GM21367 (cell line): ENCODE measurements at regions not wholly inside any gene's neighbourhood (a gene's known extent, or its start where the extent isn't known, plus 50 kb on each side); places are given as distances from the start of the nearest gene placed in this dataset.

Experiments
- ATAC-seq: cut with Tn5 transposase; IDR thresholded peaks from one replicate; pipeline ENCODE4 v1.9.1; 2021; ENCODE audit not compliant: unreplicated experiment

DNA sequence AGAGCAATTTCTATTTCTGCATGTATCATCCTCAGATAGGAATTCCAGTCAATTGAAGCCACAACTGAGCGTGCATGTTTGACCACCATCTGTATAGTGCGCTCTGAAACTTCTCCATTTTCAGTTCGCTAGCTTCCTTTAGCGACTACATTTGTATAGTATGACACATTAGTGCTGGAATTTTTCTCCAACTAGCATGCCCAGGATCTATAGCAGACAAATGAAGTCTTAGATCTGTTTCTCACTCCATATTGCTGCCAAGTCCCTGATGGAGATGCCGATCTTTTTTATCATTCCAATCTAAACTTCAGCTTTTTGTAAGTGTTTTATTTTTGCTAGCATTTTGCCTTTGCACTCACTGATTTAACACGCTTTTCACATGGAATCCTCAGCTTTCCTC, 774.8 kb upstream of the TENM3 start:
- no peak for ATAC-seq

DNA sequence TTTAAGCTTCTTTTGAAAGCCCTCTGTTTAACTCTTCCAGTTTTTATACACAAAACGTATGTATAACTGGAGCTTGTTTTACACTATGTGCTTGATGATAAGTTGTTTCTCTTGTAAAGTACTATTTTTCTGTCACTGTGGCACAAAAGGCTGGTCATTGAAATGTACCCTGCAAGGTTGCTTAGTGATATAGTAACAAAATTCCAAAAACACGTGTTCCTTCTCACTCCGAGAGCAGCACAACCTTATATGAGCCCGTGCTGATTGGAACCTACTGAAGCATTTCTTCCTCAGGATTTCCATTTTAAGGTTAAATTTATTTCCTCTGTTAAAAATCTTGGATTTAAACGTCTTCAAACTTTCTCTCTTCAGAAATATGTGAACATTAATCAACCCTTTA, 772.9 kb upstream of the TENM3 start:
- ATAC-seq: no peak

DNA sequence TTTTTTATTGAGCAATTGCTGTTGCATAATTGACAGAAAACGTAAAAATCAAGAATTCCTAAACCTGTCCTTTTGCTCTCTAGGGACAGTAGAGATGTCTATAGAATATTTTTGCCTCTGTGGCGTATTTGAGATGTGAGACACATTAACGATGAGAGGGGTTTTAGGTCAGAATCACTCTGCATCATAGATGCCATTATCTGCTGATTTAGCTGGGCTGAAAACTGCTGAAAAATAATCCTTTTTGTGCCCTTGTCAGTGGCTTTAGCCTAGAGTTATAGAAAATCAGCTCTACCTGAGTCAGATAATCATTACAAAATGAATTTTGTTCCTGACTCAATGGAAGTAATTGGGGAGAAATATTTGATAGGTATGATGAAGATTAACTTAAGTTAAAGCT, 767.8 kb upstream of the TENM3 start:
- no peak for ATAC-seq

DNA sequence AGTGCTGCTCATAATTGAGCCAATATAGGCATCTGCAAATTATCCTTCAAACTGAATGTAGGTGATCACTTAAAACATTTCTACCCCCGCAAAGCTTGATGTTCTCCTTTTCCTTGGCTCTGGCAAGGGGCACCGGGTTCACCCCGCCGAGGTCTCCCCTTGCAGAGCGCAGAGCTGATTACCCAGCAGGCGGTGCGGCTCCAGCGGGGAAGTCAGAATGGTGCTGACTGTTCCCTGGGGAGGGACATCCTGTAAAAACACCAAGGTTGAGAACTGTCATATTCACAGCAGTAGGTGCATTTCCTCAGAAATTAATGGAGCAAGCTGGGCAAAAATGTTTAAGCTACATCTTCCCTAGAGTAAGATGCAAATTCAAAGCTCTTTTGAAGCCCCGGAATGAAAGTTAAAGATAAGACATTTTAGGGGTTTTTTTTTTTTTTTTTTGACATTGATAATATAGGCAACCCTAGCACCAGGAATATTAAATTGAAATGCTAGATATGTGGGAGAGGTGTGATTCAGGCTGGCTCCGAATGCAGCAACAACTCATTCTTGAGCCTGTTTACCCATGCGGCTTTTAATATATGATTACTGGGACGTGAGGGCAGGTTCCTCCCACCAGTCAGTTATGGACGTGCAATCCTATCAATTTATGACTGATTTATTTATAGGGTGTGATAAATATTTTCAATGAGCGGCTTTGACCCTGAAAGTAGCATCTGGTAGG, 767.3 kb upstream of the TENM3 start:
- ATAC-seq: no peak

DNA sequence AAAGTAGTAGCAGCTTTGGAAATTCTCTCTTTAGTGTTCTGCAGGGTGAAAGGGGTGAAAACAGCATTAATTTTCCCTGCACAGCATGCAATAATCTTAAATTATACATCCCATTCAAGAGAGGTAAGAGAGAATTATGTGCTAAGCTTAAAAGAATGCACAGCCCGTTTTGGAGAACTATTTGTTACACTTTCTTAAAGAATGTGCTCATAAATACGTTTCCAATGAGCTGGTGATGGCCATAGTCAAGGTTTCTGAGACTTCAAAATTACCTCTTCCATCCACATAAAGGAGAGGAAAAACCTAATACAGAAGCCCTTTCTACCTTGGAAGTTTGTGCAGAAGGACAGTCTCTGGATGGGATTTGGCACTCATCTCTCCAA, 766.7 kb upstream of the TENM3 start:
- no peak for ATAC-seq

DNA sequence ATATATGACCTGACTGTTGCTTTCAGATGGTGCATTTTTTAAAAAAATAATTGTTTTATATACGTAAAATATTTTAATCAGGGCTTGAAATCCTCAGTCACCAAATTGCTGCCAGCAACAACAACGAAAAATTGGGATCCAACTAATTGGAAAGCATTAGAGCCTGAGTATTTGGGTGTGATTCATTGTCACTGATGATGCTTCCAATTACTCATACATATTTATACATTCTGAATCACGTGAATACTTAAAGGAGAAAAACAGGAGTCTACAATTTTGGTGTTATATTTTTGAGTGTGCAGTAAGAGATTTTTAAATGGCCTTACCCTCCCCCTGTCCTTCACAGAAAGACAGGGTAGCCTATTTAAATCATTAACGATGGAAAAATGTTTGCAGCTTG, 765.6 kb upstream of the TENM3 start:
- ATAC-seq: no peak

DNA sequence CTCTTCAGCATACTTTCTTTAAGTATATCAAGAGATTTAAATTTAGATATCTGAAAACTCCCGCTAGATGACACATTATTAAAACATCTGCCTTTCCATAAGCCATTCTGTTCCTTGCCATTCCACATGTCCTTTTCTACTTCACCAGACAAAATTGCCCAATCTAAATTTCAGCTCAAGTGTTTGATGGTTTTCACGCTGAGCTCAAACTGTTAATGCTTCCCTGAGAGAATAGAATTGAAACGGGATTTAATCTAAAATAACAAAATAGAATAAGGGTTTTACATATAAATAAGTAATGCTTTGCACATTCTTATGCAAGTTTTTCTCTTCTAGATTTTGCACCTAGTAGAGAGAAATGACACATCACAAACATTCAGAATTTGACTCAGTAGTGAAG, 764.5 kb upstream of the TENM3 start:
- ATAC-seq: no peak

DNA sequence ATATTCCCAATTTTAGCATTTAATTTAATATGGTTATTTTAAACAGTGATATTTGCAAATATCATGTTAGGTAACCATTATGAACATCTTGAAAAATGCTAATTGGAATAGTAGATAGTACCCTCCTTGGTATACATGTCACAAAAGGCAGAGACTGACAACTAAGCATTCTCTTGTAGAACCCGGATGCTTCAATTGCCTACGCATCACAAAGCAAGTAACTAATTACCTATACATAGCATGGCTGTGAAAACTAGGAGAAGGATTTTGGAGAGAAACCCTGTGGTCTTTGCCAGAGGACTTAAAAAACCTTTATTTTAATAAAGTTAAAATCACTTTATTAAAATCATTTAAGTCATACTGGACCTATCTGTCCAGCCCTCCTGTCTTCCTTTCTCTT, 764.1 kb upstream of the TENM3 start:
- no peak for ATAC-seq

DNA sequence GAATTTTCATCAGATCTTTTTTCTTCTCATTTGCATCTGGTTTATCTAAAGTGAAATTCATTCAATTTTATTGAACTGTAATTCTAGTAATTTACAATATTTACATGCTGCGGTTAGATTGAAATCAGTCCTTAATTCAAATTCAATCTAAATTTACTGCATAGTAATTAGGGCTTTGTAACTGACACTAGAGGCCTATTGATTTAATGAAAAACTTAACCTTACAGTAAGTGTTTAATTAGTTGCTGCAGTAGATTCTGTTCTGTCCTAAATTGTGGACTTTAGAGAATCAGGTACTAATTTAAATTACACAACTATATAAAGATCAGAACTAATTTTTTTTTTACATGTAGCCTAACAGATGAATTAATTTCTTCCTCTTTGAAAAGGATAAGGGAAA, 758.8 kb upstream of the TENM3 start:
- no peak for ATAC-seq

DNA sequence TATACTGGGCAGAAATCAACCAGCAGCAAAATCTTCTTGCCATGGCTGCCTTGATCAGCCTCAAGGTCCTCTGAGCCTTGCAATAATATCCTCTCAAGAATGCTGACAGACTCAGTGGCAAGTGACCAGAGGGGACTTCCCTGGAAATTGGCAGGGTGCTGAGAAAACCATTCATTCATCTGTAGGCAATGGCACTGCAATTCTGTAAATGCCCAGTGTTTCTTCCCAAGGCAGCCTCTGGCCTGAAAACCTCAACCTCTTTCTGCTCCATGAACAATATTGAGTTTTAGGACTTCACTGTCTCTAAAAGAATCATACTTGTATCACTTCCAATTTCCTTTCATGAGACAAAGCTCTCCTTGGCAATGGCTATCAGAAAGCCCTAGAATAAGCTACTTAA, 754.3 kb upstream of the TENM3 start:
- no peak for ATAC-seq

DNA sequence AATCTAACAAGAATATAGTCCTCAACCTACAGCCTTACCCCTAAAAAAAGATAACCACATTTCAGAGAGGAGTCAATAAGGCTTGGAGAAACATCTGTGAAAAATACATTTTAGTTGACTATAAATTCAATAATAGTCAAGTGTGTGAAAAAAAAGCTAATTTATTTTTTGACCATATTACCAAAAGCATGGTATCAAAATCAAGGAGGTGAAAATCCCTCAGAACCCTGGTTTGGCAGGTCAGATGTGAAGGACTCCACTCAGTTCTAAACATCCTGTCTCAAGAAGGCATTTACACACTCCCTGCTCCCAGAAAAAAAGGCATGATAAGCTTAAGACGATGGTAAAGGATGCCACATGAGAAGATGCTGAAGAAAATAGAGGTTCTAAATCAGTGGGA, 745.1 kb upstream of the TENM3 start:
- no peak for ATAC-seq

DNA sequence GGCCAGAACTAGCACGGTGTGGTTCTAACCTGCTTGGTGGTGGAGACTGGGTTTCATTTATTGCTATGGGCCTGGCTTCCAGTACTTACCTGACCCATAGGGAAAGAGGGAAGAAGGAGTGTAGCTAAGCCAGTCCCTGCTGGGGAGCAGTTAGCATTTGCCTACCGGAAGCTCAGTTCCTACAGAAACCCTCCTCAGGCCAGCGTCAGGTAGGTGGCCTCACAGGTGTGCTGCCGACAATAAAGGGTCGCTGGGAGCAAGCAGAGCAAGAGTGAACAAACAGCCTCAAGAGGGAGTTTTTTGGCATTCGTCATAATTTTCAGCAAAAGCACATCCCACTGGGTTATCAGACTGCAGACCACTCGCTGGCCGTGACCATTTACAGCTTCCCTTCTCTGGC, 740.6 kb upstream of the TENM3 start:
- no peak for ATAC-seq

DNA sequence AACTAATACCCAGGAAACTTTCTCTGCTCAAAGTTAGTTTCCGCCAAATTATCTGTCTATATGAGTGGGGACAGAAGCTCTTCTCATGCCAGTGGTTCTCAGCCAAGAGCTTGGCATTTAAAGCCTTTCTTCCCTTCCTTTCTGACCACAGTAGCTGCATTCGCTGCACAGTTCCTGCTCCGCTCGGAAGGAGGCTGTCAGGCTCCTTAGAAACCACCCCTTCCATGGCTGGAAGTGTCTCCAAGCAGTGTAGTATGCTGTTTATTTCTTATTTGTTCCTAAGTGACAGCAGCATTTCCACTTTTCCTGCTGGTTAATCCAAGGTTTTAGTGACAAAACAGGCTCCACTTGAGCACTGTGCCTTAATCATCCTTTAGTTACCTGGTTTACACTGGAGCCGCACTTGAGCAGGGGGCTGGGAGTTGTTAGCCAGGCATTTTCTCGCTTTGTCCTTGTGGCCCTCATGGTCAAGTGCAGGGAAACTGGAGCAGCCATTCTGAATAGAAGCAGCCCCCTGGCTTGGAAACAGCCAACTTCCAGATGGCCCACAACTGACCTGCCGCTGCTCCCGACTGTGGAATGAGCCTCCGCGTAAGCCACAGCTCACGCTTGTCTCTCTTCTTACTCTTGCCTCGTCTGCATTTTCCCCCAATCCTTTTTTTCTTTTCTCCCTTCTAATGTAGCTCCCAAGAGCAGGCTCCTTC, 739.4 kb upstream of the TENM3 start:
- ATAC-seq: no peak

DNA sequence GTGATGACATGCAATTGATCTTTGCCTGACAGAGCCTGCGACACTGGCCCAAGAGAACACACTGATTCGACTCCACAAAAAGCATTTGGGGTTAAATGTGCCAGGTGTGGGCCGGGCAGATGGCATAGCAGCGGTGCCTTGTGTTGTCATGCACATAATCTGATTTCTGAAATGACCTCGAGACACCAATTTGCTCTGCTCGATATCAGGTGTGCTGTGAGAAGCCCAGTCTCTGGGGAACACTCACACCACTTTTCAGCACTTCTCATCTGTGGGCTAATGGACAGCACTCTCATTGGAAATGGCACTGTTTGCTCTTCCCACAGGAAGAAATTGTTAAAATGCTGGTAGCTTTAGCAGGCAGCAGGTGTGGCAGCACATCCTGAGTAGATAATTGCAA, 738.3 kb upstream of the TENM3 start:
- no peak for ATAC-seq

DNA sequence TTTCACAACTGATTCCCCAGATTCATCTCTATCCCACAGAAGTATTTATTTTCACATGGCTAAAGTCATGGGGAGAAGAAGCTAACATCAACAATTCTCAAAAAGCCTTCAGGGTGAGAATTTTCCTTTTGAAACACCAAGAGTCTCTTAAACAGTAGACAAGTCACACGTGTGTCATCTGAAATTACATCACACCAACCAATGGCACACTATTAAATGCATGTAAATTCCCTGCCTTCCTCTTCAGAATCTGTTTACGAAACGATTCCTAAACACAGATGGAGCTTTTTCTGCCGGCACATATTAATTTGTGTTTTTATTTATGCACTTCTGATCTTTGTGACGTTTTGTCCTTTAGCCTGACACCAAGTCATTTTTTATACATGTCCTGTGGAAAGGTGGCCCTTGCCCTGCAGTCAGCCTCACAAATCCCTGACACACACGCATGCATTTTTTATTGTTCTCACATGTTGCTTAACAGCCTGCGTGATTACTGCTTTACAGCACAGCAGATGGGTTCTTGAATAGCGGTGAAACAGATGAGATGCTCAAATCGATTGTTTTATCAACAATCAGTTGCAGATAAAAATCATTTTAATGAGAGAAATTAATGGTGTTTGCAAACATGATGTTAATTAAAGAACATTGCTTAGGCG, 735.9 kb upstream of the TENM3 start:
- no peak for ATAC-seq

DNA sequence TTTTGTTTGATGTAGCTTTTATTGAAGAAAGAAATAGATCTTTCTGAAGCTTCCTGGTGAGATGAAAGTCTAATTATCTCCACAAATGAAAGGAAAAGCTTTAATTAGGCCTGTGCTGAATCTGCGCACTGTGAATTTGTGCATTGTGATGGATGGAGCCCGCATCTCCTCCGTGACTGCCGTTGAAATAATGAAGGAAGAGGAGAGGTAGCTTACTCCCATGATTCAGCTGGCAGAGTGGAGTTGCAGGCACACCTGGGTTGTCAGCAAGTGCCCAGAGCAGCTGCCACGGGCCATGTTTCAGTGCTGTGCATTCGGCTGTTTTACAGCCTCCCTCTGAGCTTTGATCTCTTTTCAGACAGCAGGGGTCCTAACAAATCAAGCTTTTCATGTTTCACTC, 735.3 kb upstream of the TENM3 start:
- no peak for ATAC-seq

DNA sequence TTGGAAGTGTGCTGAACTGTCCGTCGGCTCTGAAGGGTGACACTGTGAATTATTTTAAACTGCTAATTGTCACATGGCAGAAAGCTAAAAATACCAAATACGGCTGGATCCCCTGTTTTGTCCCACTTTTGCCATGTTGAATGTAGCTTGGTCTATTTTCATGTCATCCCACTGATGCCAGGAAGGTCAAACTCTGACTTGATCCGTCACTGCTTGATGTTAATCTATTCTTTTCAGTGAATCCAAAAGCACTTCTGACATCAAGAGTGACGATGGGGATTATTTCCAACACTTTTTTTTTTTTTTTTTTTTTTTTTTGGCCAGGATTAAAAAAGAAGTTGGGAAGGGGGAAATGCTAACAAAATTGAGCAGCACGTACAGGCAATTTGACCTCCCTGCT, 734.6 kb upstream of the TENM3 start:
- no peak for ATAC-seq

DNA sequence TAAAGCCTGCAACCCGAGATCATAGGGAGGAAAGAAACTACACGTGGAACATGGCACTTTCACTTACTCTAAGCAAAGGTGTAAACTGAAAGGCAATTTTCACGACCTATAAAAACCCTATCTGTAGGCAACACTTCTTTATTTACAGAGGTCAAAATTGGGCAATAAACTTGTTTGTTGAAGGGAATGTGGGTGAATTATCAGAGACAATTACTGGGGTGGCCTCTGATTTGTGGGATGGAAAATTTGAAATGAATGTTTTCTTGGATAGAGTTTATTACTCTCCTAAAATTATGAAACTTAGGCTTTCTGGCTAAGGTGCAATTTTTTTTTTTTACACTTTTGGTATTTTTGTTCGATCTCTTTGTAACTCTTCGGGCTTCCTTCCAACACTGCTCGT, 734.1 kb upstream of the TENM3 start:
- no peak for ATAC-seq

DNA sequence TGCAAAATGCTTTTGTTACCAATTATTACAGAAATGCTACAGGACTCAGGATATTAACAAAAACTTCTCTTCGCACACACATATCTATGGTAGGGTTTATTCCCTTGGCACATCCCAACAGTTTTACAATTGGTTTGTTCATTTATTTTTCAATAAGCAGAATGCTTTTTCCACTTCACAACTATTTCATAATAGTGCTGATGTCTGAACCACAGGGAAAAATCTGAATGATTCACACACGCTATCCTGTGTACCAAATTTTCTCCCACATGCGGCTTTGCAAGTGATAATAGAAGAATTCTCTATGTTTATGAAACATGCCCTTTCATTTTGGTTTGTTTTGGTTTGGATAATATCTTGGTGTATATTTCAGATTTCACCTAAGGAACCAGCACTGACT, 725.7 kb upstream of the TENM3 start:
- ATAC-seq: no peak

DNA sequence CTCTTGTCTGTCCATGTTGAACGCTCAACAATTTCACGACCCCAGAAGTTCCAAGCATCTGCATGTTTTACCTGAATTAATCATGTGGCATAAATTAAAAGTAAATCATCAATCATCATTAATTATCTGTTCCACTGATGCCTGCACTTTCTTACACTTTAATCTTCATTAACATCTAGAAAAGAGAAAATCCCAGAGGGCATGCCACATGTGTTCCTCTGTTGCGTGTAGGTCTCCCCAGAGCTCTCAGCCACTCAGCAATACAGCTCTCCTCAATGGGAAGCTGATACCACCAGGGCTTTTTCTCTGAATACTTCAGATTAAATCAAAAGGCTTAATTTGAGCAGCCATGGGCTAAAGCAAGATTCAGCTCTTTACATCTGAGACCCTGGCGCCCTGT, 722.4 kb upstream of the TENM3 start:
- no peak for ATAC-seq

DNA sequence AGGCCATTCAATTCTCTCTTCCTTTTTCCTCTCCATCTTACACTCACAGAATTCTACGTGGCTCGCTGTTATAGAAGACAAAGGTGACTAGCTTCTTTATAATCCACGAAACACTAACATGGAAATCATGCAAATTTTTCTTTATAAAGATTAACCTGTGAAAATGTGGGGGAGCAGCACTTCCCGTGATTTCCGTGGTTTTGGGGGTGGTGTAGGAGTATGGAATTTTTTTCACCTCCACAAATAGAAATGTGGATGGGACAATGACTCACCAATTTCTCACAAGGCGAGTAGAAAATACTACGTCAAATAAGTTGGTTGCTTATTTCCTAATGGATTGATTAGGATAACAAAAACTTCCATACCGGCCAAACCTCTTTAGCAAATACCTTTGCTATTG, 719.2 kb upstream of the TENM3 start:
- no peak for ATAC-seq

DNA sequence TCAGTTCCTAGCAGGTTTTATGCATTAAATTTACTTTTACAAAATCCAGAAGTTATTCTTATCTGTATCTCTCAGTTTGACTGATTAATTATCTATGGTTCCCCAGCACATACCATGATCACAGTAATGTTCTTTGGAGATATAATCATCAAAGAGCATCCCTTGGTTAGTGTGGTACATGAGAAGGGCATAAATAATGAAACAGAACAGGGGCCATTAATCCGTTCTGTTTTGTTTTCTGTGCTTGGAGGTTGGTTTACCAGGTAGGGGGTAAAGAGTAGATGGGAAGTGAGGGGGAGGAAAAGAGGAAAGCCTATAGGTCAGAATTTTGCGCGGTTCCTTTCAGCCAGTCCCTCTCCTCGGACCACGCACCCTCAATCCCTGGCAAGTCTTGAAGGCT, 718.7 kb upstream of the TENM3 start:
- no peak for ATAC-seq

DNA sequence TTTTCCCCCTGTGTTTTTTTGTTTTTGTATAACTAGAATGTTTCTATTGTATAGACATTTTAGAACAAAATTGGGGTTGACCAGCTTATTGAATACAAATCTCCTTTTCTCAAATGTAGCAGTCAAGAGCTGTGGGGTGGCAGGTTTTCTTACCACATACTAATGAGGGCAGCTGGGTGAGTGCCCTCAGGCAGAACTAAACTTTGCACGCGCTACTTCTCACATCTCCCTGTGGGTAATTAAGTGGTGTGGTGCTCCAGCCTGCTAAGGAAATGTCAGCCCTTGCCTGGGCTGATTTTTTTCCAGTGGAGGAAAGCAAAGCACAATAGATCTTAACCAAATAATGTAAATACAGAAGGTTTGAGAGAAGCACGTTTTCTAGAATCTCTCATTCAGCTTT, 717.6 kb upstream of the TENM3 start:
- ATAC-seq: no peak
